Cardiac septum (tissue), 1 donor: ENCODE measurements at regions not wholly inside any gene's neighbourhood (a gene's known extent, or its start where the extent isn't known, plus 50 kb on each side); places are given as distances from the start of the nearest gene placed in this dataset.

Source experiments
- DNase-seq: peaks from one replicate; pipeline ENCODE4 v3.0.0-alpha.2; 2020; ENCODE audit warnings: low spot score
- intact Hi-C: fragments of 100-400 bp; cut with DNase I; formaldehyde crosslinking; loops from one replicate; pipeline ENCODE4 v1.14.0; 2022
- donor health status: DM: no; HTN: no; CAD: no.

DNA sequence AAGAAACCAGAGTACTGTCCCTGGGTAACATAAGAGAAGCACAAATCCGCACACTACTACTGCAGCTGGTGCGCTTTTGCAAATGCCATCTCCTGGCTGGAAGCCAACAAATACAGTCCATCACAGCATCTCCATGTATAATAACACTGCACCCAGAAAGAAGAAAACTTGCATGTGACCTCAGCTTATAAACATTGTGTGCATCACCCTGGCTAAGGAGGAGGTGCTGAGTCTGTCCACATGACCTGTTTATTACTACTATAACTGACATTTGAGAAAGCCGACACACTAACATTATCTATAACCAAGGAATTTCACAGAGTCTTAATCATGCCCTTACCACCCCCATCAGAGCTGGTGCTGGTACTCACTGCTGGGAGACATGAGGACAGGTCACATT is 516.8 kb downstream of the CFAP47 start:
- intact Hi-C loops = no loop called here
- no peak for DNase-seq

DNA sequence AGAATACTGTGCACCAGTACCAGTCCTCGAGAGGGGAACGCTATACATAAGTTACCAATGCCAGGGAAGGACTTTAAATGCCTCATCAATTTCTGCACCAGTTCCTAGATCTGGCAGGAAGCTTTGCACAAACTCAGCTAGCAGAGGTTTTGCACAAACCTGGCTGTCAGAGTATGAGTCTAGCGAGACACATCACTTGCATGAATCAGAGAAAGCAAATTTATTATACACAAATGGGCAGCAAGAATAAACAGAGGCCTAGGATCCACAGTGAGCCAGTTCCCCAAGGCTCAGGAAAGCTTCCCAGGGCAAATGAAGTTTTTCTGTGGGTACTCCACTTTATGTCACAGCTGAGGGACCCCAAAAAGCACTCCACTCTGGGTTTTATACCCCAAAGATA is 523.5 kb downstream of the CFAP47 start:
- DNase-seq = no peak
- intact Hi-C loops = no loop called here

DNA sequence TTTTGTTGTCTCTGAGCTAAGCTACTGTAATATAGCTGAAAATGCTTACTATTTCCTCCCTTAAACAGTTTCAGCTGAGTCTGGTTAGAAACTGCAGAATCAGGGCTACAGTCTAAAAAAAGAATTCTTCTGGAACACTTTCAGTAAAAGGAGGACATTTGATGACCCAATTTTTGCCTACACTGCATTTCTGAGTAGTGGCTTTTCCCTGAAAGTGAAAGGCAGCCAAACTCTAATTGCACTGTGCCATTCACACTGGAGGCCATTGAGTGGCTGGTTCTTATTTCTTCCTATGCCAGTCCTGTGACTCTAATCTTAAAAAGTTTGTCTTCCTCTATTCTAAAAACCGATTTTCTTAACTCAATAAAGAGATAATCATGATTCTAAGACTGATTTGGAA is 526.0 kb downstream of the CFAP47 start:
- no peak for DNase-seq
- intact Hi-C loops = no loop called here

DNA sequence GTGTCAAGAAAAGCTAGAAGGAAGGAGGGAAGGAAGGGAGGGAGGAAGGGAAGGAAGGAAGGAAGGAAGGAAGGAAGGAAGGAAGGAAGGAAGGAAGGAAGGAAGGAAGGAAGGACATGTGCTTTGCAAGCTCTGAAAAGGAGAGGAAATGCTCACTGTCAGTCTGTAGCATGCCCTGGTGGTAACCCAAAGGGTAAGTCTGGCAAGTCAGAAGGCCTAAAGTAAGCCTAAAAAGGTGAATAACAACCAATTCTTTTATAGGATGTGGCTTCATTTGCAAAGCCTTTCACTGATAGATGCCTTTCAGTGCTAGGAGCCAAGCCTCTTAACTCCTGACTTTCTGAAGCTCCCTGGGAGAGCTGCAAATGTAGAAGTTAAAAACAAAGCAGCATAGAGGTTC is 542.6 kb downstream of the CFAP47 start:
- intact Hi-C loops = no loop called here

DNA sequence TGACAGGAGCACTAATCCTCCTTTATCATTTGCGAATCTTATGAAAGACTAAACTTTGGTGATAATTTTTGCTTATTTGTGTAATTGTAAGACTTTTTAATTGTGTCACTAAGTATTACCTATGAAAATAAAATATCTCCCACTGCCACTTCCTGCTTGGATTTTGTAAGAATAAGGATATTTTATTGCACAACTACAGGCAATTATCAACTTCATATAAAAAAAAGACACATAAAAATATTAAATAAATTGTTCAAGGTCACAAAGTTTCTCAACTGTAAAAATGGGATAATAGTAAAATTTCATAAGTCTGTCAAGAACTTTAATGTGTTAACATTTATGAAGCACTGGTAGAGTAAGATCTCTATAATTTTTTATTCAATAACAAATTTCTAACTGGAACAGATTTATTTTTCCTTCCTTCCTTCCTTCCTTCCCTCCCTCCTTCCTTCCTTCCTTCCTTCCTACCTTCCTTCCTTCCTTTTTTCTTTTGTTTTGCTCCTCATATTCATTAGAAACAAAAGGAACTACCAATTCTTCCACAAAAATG is 527.6 kb upstream of the FAM47C start:
- no peak for DNase-seq

More for the DNA sequence above, 542.6 kb downstream of the CFAP47 start:
- no peak for DNase-seq

DNA sequence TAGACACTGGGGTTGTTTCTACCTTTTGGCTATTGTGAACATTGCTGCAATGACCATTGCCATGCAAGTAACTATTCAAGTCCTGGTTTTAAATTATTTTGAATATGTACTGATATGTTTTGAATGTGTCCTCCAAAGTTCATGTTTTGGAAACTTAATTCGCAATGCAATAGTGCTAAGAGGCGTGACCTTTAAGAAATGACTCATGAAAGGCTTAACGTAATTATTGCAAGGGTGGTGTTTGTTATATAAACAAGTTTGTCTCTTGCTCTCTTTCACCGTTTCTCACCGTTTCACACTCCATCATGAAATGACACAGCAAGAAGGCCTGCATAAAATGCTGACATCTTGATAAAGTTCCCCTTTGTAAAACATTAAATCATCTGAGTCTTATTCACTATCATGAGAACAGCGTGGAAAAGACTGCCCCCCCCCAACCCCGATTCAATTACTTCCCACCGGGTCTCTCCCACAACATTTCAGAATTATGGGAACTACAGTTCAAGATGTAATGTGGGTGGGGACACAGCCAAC is 506.9 kb upstream of the FAM47C start:
- no peak for DNase-seq
- intact Hi-C loops = no loop called here

More for the DNA sequence above, 527.6 kb upstream of the FAM47C start:
- intact Hi-C loops = no loop called here

DNA sequence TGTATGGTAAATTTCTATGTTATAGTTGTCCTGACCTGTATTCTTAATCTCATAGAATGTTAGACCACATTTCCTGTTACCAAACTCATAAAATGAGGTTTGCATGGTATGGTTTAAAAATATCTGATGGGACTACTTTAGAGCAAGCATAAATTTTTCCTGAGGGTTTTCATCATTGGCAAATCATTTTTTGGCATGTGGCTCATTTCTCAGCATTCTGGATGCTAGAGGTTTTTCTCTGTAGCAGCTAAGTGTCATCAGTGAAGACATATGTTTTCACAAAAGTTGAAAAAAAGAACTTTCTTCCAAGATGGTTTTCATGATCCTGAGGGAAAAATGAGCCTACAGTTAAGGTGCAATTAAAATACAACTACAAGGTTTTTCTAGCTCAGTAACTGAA is 503.5 kb upstream of the FAM47C start:
- intact Hi-C loops = no loop called here
- no peak for DNase-seq

DNA sequence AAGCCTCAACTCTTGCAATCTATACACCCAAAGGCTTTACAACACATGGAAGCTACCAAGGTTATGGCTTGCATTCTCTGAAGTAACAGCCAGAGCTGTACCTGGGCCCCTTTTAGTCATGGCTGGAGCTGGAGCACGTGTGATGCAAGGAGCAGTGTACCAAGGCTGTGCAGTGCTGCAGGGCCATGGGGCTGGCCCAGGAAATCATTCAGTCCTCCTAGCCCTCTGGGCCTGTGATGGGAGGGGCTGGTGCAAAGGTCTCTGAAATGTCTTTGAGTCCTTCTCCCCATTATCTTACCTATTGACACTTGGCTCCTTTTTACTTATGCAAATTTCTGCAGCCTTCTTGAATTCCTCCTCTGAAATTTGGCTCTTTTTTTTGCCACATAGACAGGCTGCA is 500.1 kb upstream of the FAM47C start:
- no peak for DNase-seq
- intact Hi-C loops = no loop called here

DNA sequence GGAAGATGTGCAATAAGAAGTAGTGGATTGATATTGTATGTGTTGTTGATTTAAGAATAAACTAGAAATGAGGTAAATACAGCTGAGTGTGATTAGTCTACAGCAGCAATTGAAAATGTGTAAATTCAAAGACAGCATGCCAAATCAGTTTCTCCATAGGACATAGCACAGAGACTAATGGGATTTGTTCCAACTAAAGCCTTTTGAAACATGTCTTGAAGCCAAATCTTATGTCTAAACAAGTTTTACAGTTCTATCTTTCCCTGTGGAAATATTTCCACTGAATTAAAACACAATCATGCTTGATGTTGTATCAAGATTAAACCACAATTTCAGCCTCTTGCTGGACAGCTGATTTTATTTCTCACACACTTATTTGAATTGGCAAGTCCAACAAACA is 497.4 kb upstream of the FAM47C start:
- DNase-seq = no peak
- intact Hi-C loops = no loop called here

DNA sequence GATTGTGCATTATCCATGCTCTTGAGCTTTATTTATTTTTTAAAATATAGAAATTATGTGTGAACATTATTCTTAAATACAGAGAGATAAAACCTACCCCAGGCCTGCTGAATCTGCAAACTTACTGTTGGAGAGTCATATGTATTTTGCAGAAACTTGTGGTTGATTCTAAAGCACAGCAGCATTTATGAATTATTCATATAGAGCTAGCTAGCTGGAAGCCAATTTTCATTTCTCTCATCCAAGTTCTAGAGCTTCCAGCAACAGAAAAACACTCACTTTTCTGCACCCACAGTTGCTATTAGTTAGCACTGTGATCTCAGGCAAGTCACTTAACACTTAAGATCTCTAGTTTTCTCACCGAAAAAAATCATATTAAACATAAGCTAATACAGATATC is 479.5 kb upstream of the FAM47C start:
- DNase-seq = no peak
- intact Hi-C loops = no loop called here

DNA sequence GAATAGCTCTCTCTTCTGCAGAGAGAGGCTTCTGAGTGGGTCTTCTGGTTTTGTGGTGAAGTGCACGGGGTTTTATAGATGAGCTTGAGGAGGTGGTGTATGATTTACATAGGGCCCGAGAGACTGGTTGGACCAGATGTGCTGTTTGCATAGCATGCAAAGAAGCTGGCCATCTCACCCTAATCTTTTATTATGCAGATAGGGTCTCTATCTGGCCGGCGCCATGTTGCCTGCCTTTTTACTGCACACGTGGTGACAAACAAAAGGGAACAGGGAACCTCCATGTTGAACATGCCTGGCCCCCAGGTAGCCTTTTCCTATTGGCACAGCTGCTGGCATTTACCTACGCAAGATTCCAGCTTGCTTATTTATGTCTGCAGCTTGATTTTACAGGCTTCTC is 473.3 kb upstream of the FAM47C start:
- intact Hi-C loops = no loop called here
- DNase-seq = no peak

DNA sequence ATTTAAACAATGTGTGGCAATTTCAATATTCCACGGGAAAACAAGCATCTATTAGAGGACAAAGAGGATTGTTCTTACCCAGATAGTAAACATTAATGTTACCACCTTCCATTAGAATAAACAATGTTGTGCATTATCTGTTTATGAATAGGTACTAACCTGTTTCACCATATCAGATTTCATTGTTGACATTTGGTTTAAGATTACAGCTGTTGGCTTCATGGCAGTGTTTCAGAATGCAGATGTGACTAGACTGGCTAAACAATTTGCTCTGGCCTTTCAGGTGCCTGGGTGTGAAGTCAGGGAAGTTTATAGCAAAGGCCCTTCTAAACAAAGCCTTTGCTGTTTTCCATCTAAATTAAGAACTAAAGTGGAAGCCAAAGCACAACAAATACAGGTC is 464.7 kb upstream of the FAM47C start:
- DNase-seq = no peak
- intact Hi-C loops = no loop called here

DNA sequence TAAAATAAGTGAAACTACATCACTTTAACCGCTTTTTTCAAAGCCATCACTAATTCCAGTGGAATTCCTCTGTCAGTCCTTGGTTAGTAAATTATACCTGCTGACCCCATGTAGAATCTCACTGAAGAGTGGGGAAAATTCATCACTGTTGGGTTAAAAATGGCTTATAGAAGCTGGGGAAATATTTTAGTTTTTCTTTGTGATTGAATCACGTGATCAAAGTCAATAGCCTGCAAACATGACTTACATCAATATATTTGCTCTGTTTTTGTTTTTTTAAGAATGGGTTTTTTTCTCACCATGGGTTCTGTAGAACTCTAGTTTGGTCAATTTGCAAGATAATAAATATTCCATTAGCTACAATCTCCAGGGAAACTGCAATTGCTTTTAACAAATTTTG is 445.2 kb upstream of the FAM47C start:
- DNase-seq = no peak
- intact Hi-C loops = no loop called here

DNA sequence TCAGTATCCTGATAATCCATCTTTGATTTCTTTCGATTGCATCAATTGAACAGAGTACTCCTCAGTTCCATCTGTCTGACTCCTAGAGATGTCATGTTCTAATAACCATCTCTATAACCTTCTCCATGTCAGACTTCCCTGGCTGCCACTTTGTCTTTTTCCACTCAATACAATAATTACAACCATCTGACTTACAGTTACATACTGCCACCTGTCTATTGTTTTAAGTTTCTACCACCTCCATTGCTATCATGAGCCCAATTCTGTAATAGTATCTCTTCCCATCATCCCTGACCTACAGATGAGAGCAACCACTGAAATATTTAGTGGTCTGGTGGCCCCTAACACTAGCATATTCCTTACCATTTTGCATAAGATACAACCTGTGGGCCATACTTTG is 439.2 kb upstream of the FAM47C start:
- intact Hi-C loops = no loop called here
- DNase-seq = no peak

DNA sequence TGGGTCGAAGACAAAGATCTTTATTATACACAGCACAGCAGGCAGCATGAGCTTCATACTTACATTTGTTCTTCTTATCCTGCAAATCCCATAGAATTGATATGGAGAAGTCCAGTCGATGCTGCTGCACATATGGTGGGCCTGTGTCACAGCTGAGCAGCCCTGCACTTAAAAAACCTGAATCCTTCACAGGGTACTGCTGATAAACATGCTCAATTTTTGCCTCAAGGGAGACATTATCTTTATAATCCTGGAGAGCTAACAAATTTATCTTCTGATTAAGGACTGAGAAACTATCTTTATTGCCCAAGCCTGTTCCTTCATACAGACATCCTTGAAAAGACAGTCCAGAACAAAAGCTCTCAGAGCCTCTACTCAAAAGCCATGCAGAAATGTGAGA is 434.4 kb upstream of the FAM47C start:
- intact Hi-C loops = no loop called here
- DNase-seq = no peak

DNA sequence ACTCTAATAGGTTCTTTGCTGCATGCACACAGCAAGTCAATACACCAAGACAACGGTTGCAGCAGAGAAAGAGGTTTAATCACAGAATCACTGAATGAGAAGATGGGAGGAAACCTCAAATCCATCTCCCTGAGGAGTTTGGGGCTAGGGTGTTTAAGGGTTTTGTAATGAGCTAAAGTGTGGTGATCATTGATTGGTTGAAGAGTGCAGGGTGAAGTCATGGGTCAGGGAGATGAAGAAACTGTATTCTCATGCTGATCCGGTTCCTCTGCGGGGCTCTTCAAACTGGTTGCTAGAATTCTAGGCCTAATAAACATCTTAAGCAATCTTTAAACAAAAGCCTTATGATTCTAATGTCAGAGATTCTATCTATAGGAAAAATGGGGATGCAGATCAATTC is 432.5 kb upstream of the FAM47C start:
- intact Hi-C loops = no loop called here
- no peak for DNase-seq

DNA sequence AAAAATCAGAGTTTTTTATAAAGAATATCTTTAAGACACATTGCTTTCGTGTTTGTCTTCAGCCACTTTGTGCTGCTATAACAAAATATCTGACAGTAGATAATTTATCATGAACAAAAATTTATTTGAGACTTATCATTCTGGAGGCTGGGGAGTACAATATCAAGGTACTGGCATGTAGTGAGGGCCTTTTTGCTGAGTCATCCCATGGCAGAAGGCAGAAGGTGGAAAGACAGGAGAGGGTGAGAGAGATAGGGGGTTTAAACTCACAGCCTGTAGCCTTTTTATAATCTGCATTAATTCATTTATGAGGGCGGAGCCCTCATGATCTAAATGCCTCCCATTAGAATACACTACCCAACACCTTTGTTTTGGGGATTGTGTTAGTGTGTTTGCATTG is 431.2 kb upstream of the FAM47C start:
- intact Hi-C loops = no loop called here
- DNase-seq = no peak

DNA sequence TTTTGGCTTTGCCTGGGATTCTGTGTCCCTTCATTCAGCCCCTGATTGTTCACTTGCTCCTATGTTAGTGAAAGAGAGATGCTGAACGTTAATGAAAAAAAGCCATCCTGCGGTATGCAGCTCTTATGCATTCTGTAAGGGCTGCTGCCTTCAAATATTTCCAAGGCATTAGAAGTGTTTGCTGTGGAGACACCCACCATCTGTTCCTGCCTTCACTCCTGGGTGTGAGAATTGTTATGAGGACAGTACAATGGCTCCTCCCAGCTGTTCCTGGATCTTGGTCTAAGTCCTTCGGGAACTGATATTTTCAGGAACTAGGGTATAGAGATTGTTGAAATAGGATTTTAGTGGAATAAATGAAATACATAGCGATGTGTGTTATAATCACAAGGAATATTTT is 427.1 kb upstream of the FAM47C start:
- no peak for DNase-seq
- intact Hi-C loops = no loop called here

DNA sequence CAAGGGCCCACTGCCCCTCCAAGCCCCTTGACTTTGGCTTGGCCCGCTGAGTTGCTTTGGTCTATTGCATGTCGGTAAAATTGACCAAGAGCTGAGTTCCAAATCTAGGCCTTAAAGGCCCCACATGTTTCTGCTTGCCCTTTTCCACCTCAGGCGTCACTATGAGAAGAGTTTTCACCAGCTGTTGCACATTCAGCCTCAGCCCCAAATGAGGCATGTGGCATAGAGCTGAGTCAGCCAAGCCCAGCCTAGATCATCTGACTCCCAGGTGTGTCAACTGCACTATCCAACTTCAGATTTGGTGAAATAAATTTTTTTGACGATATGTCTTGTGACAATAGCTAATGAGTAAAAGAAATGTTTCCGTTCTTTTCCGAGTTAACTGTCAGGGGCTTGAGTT is 424.5 kb upstream of the FAM47C start:
- intact Hi-C loops = no loop called here
- DNase-seq = no peak

DNA sequence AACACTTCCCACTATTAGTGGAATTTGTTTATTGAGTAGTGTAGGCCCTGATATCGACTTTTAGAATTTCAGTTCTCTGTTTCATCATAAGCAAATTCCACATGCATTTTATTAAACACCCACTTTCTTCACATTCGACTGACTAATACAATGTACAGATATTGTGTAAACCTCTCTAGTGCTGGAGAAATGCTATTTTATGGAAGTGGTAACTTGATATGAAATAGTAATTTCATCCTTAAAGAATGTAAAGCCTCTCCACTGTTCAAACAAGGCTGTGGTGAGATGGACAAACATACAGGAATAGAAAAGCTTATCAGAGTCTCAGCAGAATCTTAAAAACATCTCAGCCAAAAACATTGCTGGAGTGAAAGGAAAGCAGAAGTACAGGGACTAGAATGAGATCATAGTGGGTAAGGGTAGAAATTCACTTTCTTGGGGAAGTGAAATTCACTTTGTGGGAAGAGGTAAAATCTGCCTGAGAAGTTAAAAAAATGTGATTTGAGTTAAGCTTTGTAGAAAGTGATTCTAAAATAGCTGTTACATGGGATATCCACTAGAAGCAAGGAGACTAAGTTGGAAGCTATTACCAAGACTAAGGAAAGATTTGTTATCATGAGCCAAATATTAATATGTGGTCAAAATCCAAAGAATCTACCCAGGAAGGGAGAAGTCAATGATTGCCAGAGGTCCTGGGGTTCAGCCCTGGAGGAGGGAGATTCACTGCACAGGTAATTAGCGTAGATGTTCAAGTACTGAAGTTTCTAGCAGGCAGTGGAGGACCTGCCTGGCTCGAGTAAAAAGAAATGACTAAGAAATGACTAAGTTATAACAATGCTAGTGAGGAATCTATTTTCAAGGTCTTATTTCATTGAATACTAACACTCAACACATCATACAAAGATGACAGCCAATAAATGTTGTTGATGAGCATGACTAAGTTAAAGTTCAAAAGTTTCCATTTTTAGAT is 398.3 kb upstream of the FAM47C start:
- DNase-seq = no peak
- intact Hi-C loops = no loop called here

DNA sequence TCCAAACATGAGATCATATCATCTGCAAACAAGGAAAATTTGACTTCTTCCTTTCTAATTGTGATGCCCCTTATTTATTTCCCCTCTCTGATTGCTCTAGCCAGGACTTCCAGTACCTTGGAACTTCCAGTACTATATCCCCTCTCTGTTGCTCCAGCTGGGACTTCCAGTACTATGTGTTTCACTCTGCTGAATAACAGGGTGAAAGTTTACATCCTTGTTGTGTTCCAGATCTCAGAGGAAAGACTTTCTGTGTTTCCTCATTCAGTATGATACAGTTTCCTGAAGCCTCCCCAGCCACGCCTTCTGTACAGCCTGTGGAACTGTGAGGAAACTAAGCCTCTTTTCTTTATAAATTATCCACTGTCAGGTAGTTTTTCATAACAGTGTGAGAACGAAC is 381.3 kb upstream of the FAM47C start:
- intact Hi-C loops = no loop called here
- DNase-seq = no peak
